H9 (cell line): ENCODE measurements at regions not wholly inside any gene's neighbourhood (a gene's known extent, or its start where the extent isn't known, plus 50 kb on each side); places are given as distances from the start of the nearest gene placed in this dataset.

ENCODE experiments used
- DNase-seq: peaks from one replicate; pipeline ENCODE4 v3.0.0-alpha.2; 2017
- H2AFZ ChIP-seq: one replicate; pipeline ENCODE4 v1.6.1; 2013; ENCODE audit warnings: mild to moderate bottlenecking, low read length, control low read depth, moderate library complexity
- H2AK5ac ChIP-seq: 2 replicates; pipeline ENCODE4 v1.6.1; 2013; ENCODE audit warnings: low read length, control low read depth, mixed read lengths; ENCODE audit not compliant: insufficient read length
- H2BK120ac ChIP-seq: one replicate; pipeline ENCODE4 v1.6.1; 2013; ENCODE audit warnings: low read depth, mild to moderate bottlenecking, low read length, control low read depth, inconsistent platforms; ENCODE audit not compliant: poor library complexity, severe bottlenecking
- H2BK12ac ChIP-seq: 2 replicates; pipeline ENCODE4 v1.6.1; 2013; ENCODE audit warnings: low read length, control low read depth, mixed read lengths, low read depth; ENCODE audit not compliant: insufficient read length
- H2BK15ac ChIP-seq: 2 replicates; pipeline ENCODE4 v1.6.1; 2013; ENCODE audit warnings: low read depth, low read length, control low read depth
- H2BK20ac ChIP-seq: one replicate; pipeline ENCODE4 v1.6.1; 2013; ENCODE audit warnings: low read depth, mild to moderate bottlenecking, low read length, control low read depth, inconsistent platforms; ENCODE audit not compliant: poor library complexity, severe bottlenecking
- H2BK5ac ChIP-seq: 2 replicates; pipeline ENCODE4 v1.6.1; 2013; ENCODE audit warnings: low read length, control low read depth, mixed read lengths; ENCODE audit not compliant: insufficient read length
- H3K14ac ChIP-seq: 2 replicates; pipeline ENCODE4 v1.6.1; 2013; ENCODE audit warnings: low read length, control low read depth; ENCODE audit not compliant: insufficient read depth
- H3K18ac ChIP-seq: 2 replicates; pipeline ENCODE4 v1.6.1; 2013; ENCODE audit warnings: low read depth, mild to moderate bottlenecking, mixed read lengths, low read length, control low read depth; ENCODE audit not compliant: insufficient read length
- H3K23ac ChIP-seq: 2 replicates; pipeline ENCODE4 v1.6.1; 2013; ENCODE audit warnings: low read length, control low read depth, mixed read lengths, low read depth; ENCODE audit not compliant: insufficient read length
- H3K23me2 ChIP-seq: 2 replicates; pipeline ENCODE4 v1.6.1; 2013; ENCODE audit warnings: low read depth, mild to moderate bottlenecking, mixed read lengths, low read length, control low read depth; ENCODE audit not compliant: insufficient read length, poor library complexity, severe bottlenecking
- H3K27ac ChIP-seq: 2 replicates; pipeline ENCODE4 v1.5.1; 2013; ENCODE audit warnings: low read length, control low read depth, mixed read lengths, low read depth; ENCODE audit not compliant: insufficient read length
- H3K27me3 ChIP-seq: 2 replicates; pipeline ENCODE4 v1.6.1; 2013; ENCODE audit warnings: low read length, control low read depth, inconsistent platforms; ENCODE audit not compliant: insufficient read depth
- H3K4ac ChIP-seq: 2 replicates; pipeline ENCODE4 v1.6.1; 2013; ENCODE audit warnings: low read depth, mild to moderate bottlenecking, control low read depth, inconsistent platforms, low read length, moderate library complexity
- H3K4me1 ChIP-seq: 2 replicates; pipeline ENCODE4 v1.6.1; 2013; ENCODE audit warnings: low read length, control low read depth, inconsistent platforms; ENCODE audit not compliant: insufficient read depth
- H3K4me2 ChIP-seq: 2 replicates; pipeline ENCODE4 v1.6.1; 2013; ENCODE audit warnings: low read length, control low read depth, mixed read lengths; ENCODE audit not compliant: insufficient read length, insufficient read depth
- H3K56ac ChIP-seq: 2 replicates; pipeline ENCODE4 v1.6.1; 2013; ENCODE audit warnings: low read depth, mild to moderate bottlenecking, mixed read lengths, low read length, control low read depth; ENCODE audit not compliant: insufficient read length
- H3K79me1 ChIP-seq: 2 replicates; pipeline ENCODE4 v1.6.1; 2013; ENCODE audit warnings: low read depth, mild to moderate bottlenecking, moderate library complexity, low read length, control low read depth, inconsistent platforms; ENCODE audit not compliant: insufficient read depth, poor library complexity, severe bottlenecking
- H3K79me2 ChIP-seq: 2 replicates; pipeline ENCODE4 v1.6.1; 2013; ENCODE audit warnings: low read length, control low read depth, inconsistent platforms; ENCODE audit not compliant: insufficient read depth
- H3K9ac ChIP-seq: 2 replicates; pipeline ENCODE4 v1.6.1; 2013; ENCODE audit warnings: low read length, control low read depth, mixed read lengths; ENCODE audit not compliant: insufficient read length; ENCODE audit errors: extremely low read depth
- H3K9me3 ChIP-seq: one replicate; pipeline ENCODE4 v1.6.1; 2013; ENCODE audit warnings: low read depth, low read length, inconsistent platforms; ENCODE audit not compliant: control insufficient read depth
- H3T11ph ChIP-seq: one replicate; pipeline ENCODE4 v1.6.1; 2013; ENCODE audit warnings: mild to moderate bottlenecking, low read length, control low read depth, inconsistent platforms
- H4K20me1 ChIP-seq: one replicate; pipeline ENCODE4 v1.6.1; 2013; ENCODE audit not compliant: control insufficient read depth, insufficient read length, insufficient read depth
- H4K5ac ChIP-seq: 2 replicates; pipeline ENCODE4 v1.6.1; 2013; ENCODE audit warnings: low read depth, mild to moderate bottlenecking, mixed read lengths, low read length, control low read depth; ENCODE audit not compliant: insufficient read length
- H4K8ac ChIP-seq: replicated peaks from 2 replicates; pipeline ENCODE4 v1.6.1; 2013; ENCODE audit warnings: low read length, control low read depth, mixed read lengths, low read depth; ENCODE audit not compliant: insufficient read length
- H4K91ac ChIP-seq: 2 replicates; pipeline ENCODE4 v1.6.1; 2013; ENCODE audit warnings: low read depth, mild to moderate bottlenecking, moderate library complexity, mixed read lengths, low read length, control low read depth; ENCODE audit not compliant: insufficient read length
- H3K27ac Mint-ChIP-seq, 3 experiments: 2 replicates in 2 of 3; 3 replicates in 1 of 3; pipeline ENCODE4 v1.8.0; 2020 to 2021; ENCODE audit warnings: mixed read lengths in 3 of 3, mild to moderate bottlenecking in 1 of 3, moderate library complexity in 1 of 3
- H3K27me3 Mint-ChIP-seq: 2 replicates; pipeline ENCODE4 v1.8.0; 2021; ENCODE audit warnings: low read depth, mild to moderate bottlenecking, moderate library complexity, mixed read lengths
- H3K36me3 Mint-ChIP-seq, 3 experiments: 2 replicates in 2 of 3; 3 replicates in 1 of 3; pipeline ENCODE4 v1.8.0; 2020 to 2021; ENCODE audit warnings: low read depth in 3 of 3, mixed read lengths in 3 of 3; ENCODE audit not compliant: insufficient read depth in 1 of 3
- H3K4me1 Mint-ChIP-seq, 2 experiments: 2 replicates each; pipeline ENCODE4 v1.8.0; 2020; ENCODE audit warnings: mixed read lengths in 2 of 2
- H3K4me3 Mint-ChIP-seq, 2 experiments: 2 replicates in 1 of 2; 3 replicates in 1 of 2; pipeline ENCODE4 v1.8.0; 2020 to 2021; ENCODE audit warnings: mild to moderate bottlenecking in 2 of 2, mixed read lengths in 2 of 2, moderate library complexity in 1 of 2
- H3K9me3 Mint-ChIP-seq, 2 experiments: 2 replicates in 1 of 2; 3 replicates in 1 of 2; pipeline ENCODE4 v1.8.0; 2020; ENCODE audit warnings: mild to moderate bottlenecking in 2 of 2, mixed read lengths in 2 of 2, moderate library complexity in 1 of 2
- WGBS: extraction: QIAGEN DNeasy Blood & Tissue Kit; methylation state at CpG from one replicate; pipeline ENCODE4 v1.1.7; 2013; ENCODE audit warnings: missing lambda C conversion rate, low lambda C conversion rate, mixed read lengths; ENCODE audit not compliant: insufficient read length; ENCODE audit errors: extremely low coverage; 5-methylcytosine and 5-hydroxymethylcytosine counted together
- TF ChIP-seq, protein P1 (sequence below): fragments of 200-600 bp; sonication (generic); conservative IDR thresholded peaks from 3 replicates; pipeline ENCODE4 v1.8.0; 2021; ENCODE audit warnings: antibody characterized with exemption, mild to moderate bottlenecking

DNA sequence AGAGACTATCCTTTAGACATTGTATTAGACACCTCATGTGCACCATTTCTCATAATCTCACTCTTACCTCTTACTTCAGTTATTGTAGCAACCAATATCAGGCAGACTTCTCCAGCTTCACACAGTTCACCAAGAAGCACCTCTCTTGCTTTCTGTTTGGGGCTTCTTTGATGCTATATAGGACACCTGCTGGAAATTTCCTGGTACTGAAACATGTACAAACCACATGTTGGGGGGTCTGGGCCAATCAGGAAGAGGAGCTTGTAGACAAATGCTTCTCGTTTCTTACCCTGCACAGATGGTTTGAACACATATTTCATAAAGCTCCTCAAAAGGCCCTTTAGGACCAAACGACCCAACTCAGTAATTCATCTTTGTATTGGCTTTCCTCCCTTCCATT is 212.1 kb downstream of the IZUMO3 start:
- Histone ChIP-seq H3K9ac (no peak overlapping the region), H3K27ac (no peak overlapping the region), H3K4ac (no peak overlapping the region), H3K56ac (no peak overlapping the region), H3K4me1 (no peaks in the 10 kb centered on the region; the same call in 1 of the 2 replicates), H3K23me2 (no peaks in the 10 kb centered on the region), H3K79me2 (no peaks in the 10 kb centered on the region), H3K18ac (no peak overlapping the region), H3T11ph (no peak overlapping the region), H2BK5ac (no peak overlapping the region), H3K9me3 (no peaks in the 10 kb centered on the region), H3K27me3 (no peaks in the 10 kb centered on the region), H4K8ac (no peak overlapping the region), H2AK5ac (no peak overlapping the region), H2BK15ac (no peak overlapping the region), H3K79me1 (no peaks in the 10 kb centered on the region), H3K23ac (no peak overlapping the region), H2BK120ac (no peak overlapping the region), H4K5ac (no peak overlapping the region), H2BK12ac (no peak overlapping the region), H3K14ac (no peak overlapping the region), H4K91ac (no peak overlapping the region), H2BK20ac (no peak overlapping the region), H2AFZ (no peak overlapping the region), H3K4me2 (no peak overlapping the region), H4K20me1 (no peaks in the 10 kb centered on the region)
- peaks cover 13 to 17% of the 10 kb centered on the region in 2 experiments for H3K4me1 Mint-ChIP-seq
- TF ChIP-seq, protein P1, sequence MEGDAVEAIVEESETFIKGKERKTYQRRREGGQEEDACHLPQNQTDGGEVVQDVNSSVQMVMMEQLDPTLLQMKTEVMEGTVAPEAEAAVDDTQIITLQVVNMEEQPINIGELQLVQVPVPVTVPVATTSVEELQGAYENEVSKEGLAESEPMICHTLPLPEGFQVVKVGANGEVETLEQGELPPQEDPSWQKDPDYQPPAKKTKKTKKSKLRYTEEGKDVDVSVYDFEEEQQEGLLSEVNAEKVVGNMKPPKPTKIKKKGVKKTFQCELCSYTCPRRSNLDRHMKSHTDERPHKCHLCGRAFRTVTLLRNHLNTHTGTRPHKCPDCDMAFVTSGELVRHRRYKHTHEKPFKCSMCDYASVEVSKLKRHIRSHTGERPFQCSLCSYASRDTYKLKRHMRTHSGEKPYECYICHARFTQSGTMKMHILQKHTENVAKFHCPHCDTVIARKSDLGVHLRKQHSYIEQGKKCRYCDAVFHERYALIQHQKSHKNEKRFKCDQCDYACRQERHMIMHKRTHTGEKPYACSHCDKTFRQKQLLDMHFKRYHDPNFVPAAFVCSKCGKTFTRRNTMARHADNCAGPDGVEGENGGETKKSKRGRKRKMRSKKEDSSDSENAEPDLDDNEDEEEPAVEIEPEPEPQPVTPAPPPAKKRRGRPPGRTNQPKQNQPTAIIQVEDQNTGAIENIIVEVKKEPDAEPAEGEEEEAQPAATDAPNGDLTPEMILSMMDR, result peak; percentile 25; the same call in 2 of the 3 replicates
- H3K36me3 Mint-ChIP-seq, result no peaks in the 10 kb centered on the region
- H3K4me3 Mint-ChIP-seq, result no peak overlapping the region
- H3K27ac Mint-ChIP-seq, result no peak overlapping the region
- DNase-seq, result no peak
- H3K27me3 Mint-ChIP-seq, result no peaks in the 10 kb centered on the region; the same call in 1 of the 2 replicates
- no CpG with 5 or more reads among the region's 2 CpGs for WGBS
- H3K9me3 Mint-ChIP-seq, result no peaks in the 10 kb centered on the region; a peak in 1 of 5 replicates
